Uterus (tissue), 2 donors: ENCODE measurements at regions not wholly inside any gene's neighbourhood (a gene's known extent, or its start where the extent isn't known, plus 50 kb on each side); places are given as distances from the start of the nearest gene placed in this dataset.

Source experiments
- CTCF ChIP-seq, 4 experiments: fragments of 200-600 bp in 2 of 4; fragments of 450-650 bp in 2 of 4; sonication (generic) in 2 of 4; IDR thresholded peaks; one replicate each; pipeline ENCODE4 v1.5.1; 2016 to 2019; ENCODE audit warnings: antibody characterized with exemption in 4 of 4, mild to moderate bottlenecking in 2 of 4, moderate library complexity in 1 of 4
- POLR2A ChIP-seq, 2 donors: fragments of 450-650 bp; IDR thresholded peaks; one replicate each; pipeline ENCODE4 v1.6.1; 2016; ENCODE audit warnings: antibody characterized with exemption in 2 of 2, mild to moderate bottlenecking in 1 of 2, moderate library complexity in 1 of 2

- TF ChIP-seq CTCF (IDR thresholded peaks at IDR 0.05) (no peak), POLR2A (IDR thresholded peaks at IDR 0.05) (no peak)
These were observed 465.8 kb downstream of the ZIC3 start for GRCh38 chrX:138031715-138032114.
